GM23338 (cell line): ENCODE measurements at regions not wholly inside any gene's neighbourhood (a gene's known extent, or its start where the extent isn't known, plus 50 kb on each side); places are given as distances from the start of the nearest gene placed in this dataset.

ENCODE experiments used
- ATAC-seq: fragments of 200-7000 bp; cut with Tn5 transposase; 3 replicates; pipeline ENCODE4 v1.9.1; 2020
- DNase-seq: peaks from one replicate; pipeline ENCODE4 v3.0.0-alpha.2; 2015; ENCODE audit warnings: low spot score
- H2AFZ ChIP-seq: fragments of 200-600 bp; sonication (generic); 2 replicates; pipeline ENCODE4 v1.8.0; 2016; ENCODE audit warnings: antibody characterized with exemption, mild to moderate bottlenecking, moderate library complexity
- H3F3A ChIP-seq: fragments of 200-600 bp; sonication (generic); replicated peaks from 2 replicates; pipeline ENCODE4 v1.8.0; 2017; ENCODE audit warnings: antibody characterized with exemption, mixed run types, low read depth
- H3K27ac ChIP-seq: fragments of 200-600 bp; sonication (generic); 2 replicates; pipeline ENCODE4 v1.6.1; 2016; ENCODE audit warnings: low read depth
- H3K27me3 ChIP-seq: fragments of 200-600 bp; sonication (generic); 2 replicates; pipeline ENCODE4 v1.8.0; 2016; ENCODE audit warnings: mild to moderate bottlenecking, mixed run types, moderate library complexity; ENCODE audit not compliant: insufficient read depth
- H3K36me3 ChIP-seq: fragments of 200-600 bp; sonication (generic); 2 replicates; pipeline ENCODE4 v1.8.0; 2016; ENCODE audit warnings: mild to moderate bottlenecking; ENCODE audit not compliant: insufficient read depth
- H3K4me1 ChIP-seq: fragments of 200-600 bp; sonication (generic); 2 replicates; pipeline ENCODE4 v1.8.0; 2016; ENCODE audit warnings: mild to moderate bottlenecking, moderate library complexity; ENCODE audit not compliant: insufficient read depth
- H3K4me2 ChIP-seq: fragments of 200-600 bp; sonication (generic); 2 replicates; pipeline ENCODE4 v1.7.1; 2017; ENCODE audit warnings: mixed run types
- H3K4me3 ChIP-seq: fragments of 200-600 bp; sonication (generic); 2 replicates; pipeline ENCODE4 v1.6.1; 2016; ENCODE audit warnings: mixed run types
- H3K79me2 ChIP-seq: fragments of 200-600 bp; sonication (generic); replicated peaks from 2 replicates; pipeline ENCODE4 v1.8.0; 2017; ENCODE audit warnings: mild to moderate bottlenecking; ENCODE audit not compliant: insufficient read depth
- H3K9me2 ChIP-seq: fragments of 200-600 bp; sonication (generic); 2 replicates; pipeline ENCODE4 v1.8.0; 2017; ENCODE audit not compliant: insufficient read depth
- H4K20me1 ChIP-seq: fragments of 200-600 bp; sonication (generic); replicated peaks from 2 replicates; pipeline ENCODE4 v1.8.0; 2017; ENCODE audit warnings: mild to moderate bottlenecking; ENCODE audit not compliant: insufficient read depth
- H3K27ac Mint-ChIP-seq: 2 replicates; pipeline ENCODE4 v1.8.0; 2020; ENCODE audit warnings: inconsistent platforms, mild to moderate bottlenecking, moderate library complexity, mixed read lengths
- H3K27me3 Mint-ChIP-seq: 3 replicates; pipeline ENCODE4 v1.8.0; 2022; ENCODE audit warnings: low read depth, mild to moderate bottlenecking, moderate library complexity, mixed read lengths, inconsistent platforms; ENCODE audit not compliant: insufficient read depth, poor library complexity
- H3K36me3 Mint-ChIP-seq: 3 replicates; pipeline ENCODE4 v1.8.0; 2021; ENCODE audit warnings: low read depth, mild to moderate bottlenecking, inconsistent platforms, moderate library complexity, mixed read lengths
- H3K4me1 Mint-ChIP-seq: 3 replicates; pipeline ENCODE4 v1.8.0; 2020; ENCODE audit warnings: mild to moderate bottlenecking, inconsistent platforms, mixed read lengths
- H3K4me3 Mint-ChIP-seq: 3 replicates; pipeline ENCODE4 v1.8.0; 2021; ENCODE audit warnings: moderate library complexity, mild to moderate bottlenecking, inconsistent platforms, mixed read lengths
- H3K9me3 Mint-ChIP-seq: 3 replicates; pipeline ENCODE4 v1.8.0; 2020; ENCODE audit warnings: moderate library complexity, mild to moderate bottlenecking, inconsistent platforms, mixed read lengths
- CTCF ChIP-seq, 2 experiments: fragments of 200-600 bp in 1 of 2; sonication (generic) in 1 of 2; conservative IDR thresholded peaks; 2 replicates each; pipeline versions ENCODE4 v1.5.1 to v1.6.1; 2016 to 2017; ENCODE audit warnings: antibody characterized with exemption in 2 of 2, low read depth in 2 of 2, mild to moderate bottlenecking in 2 of 2, moderate library complexity in 1 of 2
- EZH2 ChIP-seq: fragments of 200-600 bp; sonication (generic); IDR thresholded peaks from one replicate; pipeline ENCODE4 v1.8.0; 2017; ENCODE audit warnings: antibody characterized with exemption, mild to moderate bottlenecking, low read depth; ENCODE audit not compliant: unreplicated experiment
- EZH2phosphoT487 ChIP-seq: fragments of 200-600 bp; sonication (generic); IDR thresholded peaks from one replicate; pipeline ENCODE4 v1.8.1; 2018; ENCODE audit warnings: antibody characterized with exemption; ENCODE audit not compliant: unreplicated experiment
- NANOG ChIP-seq: IDR thresholded peaks from 2 replicates; pipeline ENCODE4 v1.6.1; 2016; ENCODE audit warnings: antibody characterized with exemption, borderline replicate concordance
- STAT1 ChIP-seq: IDR thresholded peaks from one replicate; pipeline ENCODE4 v1.6.1; 2016; ENCODE audit warnings: antibody characterized with exemption; ENCODE audit not compliant: unreplicated experiment
- ZNF114 ChIP-seq: fragments of 250-450 bp; sonication (Bioruptor Pico); IDR thresholded peaks from 2 replicates; pipeline ENCODE4 v1.5.0; 2020; ENCODE audit warnings: mild to moderate bottlenecking, moderate library complexity
- ZNF462 ChIP-seq: fragments of 250-450 bp; sonication (Bioruptor Pico); IDR thresholded peaks from 2 replicates; pipeline ENCODE4 v1.5.0; 2020; ENCODE audit warnings: mild to moderate bottlenecking, moderate library complexity
- TF ChIP-seq, protein P1 (sequence below): IDR thresholded peaks from 2 replicates; pipeline ENCODE4 v1.6.1; 2016; ENCODE audit warnings: antibody characterized with exemption

GRCh38 chr6:122124908-122125307 is 274.5 kb upstream of the HSF2 start:
- Histone ChIP-seq H3K79me2 (no peaks in the 10 kb centered on the region), H4K20me1 (no peaks in the 10 kb centered on the region), H3F3A (no peaks in the 10 kb centered on the region), H2AFZ (no peak overlapping the region), H3K4me3 (no peak overlapping the region), H3K27ac (no peak overlapping the region), H3K27me3 (no peaks in the 10 kb centered on the region), H3K4me2 (no peak overlapping the region), H3K36me3 (no peaks in the 10 kb centered on the region), H3K4me1 (no peaks in the 10 kb centered on the region), H3K9me2 (no peaks in the 10 kb centered on the region)
- H3K4me1 Mint-ChIP-seq = no peaks in the 10 kb centered on the region
- no peaks in the 10 kb centered on the region for H3K36me3 Mint-ChIP-seq
- H3K9me3 Mint-ChIP-seq = no peaks in the 10 kb centered on the region
- no peak overlapping the region for H3K4me3 Mint-ChIP-seq
- no peak for ATAC-seq
- H3K27me3 Mint-ChIP-seq = no peaks in the 10 kb centered on the region
- no peak overlapping the region for H3K27ac Mint-ChIP-seq
- TF ChIP-seq NANOG = no peak
- TF ChIP-seq, protein P1, sequence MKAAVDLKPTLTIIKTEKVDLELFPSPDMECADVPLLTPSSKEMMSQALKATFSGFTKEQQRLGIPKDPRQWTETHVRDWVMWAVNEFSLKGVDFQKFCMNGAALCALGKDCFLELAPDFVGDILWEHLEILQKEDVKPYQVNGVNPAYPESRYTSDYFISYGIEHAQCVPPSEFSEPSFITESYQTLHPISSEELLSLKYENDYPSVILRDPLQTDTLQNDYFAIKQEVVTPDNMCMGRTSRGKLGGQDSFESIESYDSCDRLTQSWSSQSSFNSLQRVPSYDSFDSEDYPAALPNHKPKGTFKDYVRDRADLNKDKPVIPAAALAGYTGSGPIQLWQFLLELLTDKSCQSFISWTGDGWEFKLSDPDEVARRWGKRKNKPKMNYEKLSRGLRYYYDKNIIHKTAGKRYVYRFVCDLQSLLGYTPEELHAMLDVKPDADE = no peak
- no peak for TF ChIP-seq STAT1
- TF ChIP-seq ZNF462 (CRISPR knock-in tag) = no peak
- no peak for DNase-seq

DNA sequence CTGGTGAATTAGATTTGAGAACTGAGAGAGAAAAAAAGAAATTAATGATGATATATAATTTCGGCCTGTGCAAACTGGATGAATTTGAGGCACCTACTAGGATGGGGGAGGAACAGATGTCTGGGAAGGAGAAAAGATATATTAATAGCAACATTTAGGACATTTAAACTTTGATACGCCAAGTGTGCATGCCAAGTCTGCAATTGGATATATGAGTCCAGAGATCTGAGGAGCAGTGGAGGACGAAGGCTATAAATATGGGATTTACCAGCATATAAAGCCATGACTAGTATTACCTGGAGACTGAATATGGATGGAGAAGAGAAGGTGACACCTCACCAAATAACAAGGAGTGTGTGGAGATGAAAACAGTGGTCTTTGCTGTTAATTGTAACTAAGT is 272.6 kb upstream of the HSF2 start:
- Histone ChIP-seq H4K20me1 (no peaks in the 10 kb centered on the region), H3K4me2 (no peak overlapping the region), H3K27ac (no peak overlapping the region), H3K27me3 (no peaks in the 10 kb centered on the region), H3K79me2 (no peaks in the 10 kb centered on the region), H3K36me3 (no peaks in the 10 kb centered on the region), H3F3A (no peaks in the 10 kb centered on the region), H3K9me2 (no peaks in the 10 kb centered on the region), H3K4me1 (no peaks in the 10 kb centered on the region), H2AFZ (no peak overlapping the region), H3K4me3 (no peak overlapping the region)
- Mint-ChIP-seq H3K9me3 (no peaks in the 10 kb centered on the region), H3K27me3 (no peaks in the 10 kb centered on the region), H3K4me1 (no peaks in the 10 kb centered on the region), H3K27ac (no peak overlapping the region), H3K4me3 (no peak overlapping the region), H3K36me3 (no peaks in the 10 kb centered on the region)
- ATAC-seq = no peak
- DNase-seq = no peak
- no peak for TF ChIP-seq EZH2phosphoT487
- no peak for TF ChIP-seq EZH2
- TF ChIP-seq CTCF (conservative IDR thresholded peaks at IDR 0.05; ENCODE audit: low read depth in 2 of 2) = no peak
- no peak for TF ChIP-seq ZNF114 (CRISPR knock-in tag)
- TF ChIP-seq, protein P1 = no peak
